Tibial artery (tissue), 4 donors: ENCODE measurements at regions not wholly inside any gene's neighbourhood (a gene's known extent, or its start where the extent isn't known, plus 50 kb on each side); places are given as distances from the start of the nearest gene placed in this dataset.

Source experiments
- DNase-seq, 2 donors: peaks; one replicate each; pipeline ENCODE4 v3.0.0-alpha.2; 2019
- H3K27ac ChIP-seq, 2 donors: fragments of 200-600 bp; sonication (generic) in 1 of 2; 1 replicate in 1 of 2; 2 replicates in 1 of 2; pipeline ENCODE4 v1.5.1; 2018 to 2019; ENCODE audit warnings: mild to moderate bottlenecking in 1 of 2
- H3K27me3 ChIP-seq, 2 donors: fragments of 200-600 bp; sonication (generic) in 1 of 2; one replicate each; pipeline versions ENCODE4 v1.5.1 to v1.6.0; 2016 to 2019
- H3K36me3 ChIP-seq, 3 donors: fragments of 200-600 bp; sonication (generic) in 2 of 3; one replicate each; pipeline ENCODE4 v1.5.1; 2016 to 2019; ENCODE audit warnings: mild to moderate bottlenecking in 2 of 3
- H3K4me1 ChIP-seq, 4 donors: fragments of 200-600 bp; sonication (generic) in 2 of 4; 1 replicate in 3 of 4; 2 replicates in 1 of 4; pipeline ENCODE4 v1.5.1; 2016 to 2019
- H3K4me3 ChIP-seq, 2 donors: fragments of 200-600 bp; sonication (generic) in 1 of 2; 1 replicate in 1 of 2; 2 replicates in 1 of 2; pipeline ENCODE4 v1.5.1; 2018 to 2019; ENCODE audit warnings: mild to moderate bottlenecking in 2 of 2
- H3K9me3 ChIP-seq, 3 donors: fragments of 200-600 bp; sonication (generic) in 1 of 3; one replicate each; pipeline ENCODE4 v1.5.1; 2016 to 2019
- intact Hi-C: fragments of 100-400 bp; cut with DNase I; formaldehyde crosslinking; loops from one replicate; pipeline ENCODE4 v1.15.0; 2023; ENCODE audit warnings: low total_unique reads
- TF ChIP-seq, protein P1 (sequence below), 2 experiments: fragments of 200-600 bp in 1 of 2; fragments of 450-650 bp in 1 of 2; IDR thresholded peaks; one replicate each; pipeline ENCODE4 v1.5.1; 2017 to 2019; ENCODE audit warnings: antibody characterized with exemption in 2 of 2, mild to moderate bottlenecking in 1 of 2, moderate library complexity in 1 of 2

DNA sequence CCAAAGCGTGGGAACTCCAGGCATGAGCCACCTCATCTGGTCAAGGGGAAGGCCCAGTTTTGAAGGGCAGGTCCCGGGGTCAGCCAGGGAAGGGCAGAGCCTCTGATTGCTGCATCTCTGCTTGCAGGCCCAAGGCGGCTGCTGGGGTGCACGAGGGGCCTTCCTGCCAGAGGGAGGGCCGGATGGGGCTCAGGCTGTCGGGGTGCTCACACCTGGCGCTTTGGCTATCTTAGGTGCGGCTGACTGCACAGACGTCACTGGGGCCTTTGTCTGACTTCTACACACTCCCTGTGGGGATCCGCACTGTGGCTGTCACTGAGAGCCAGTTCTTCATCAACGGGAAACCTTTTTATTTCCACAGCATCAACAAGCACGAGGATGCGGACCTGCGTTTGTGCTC lies 68.7 kb downstream of the ZNF727 start:
- Histone ChIP-seq H3K27me3 (no peaks in the 10 kb centered on the region), H3K27ac (no peak overlapping the region), H3K36me3 (no peaks in the 10 kb centered on the region), H3K4me3 (no peak overlapping the region), H3K4me1 (no peaks in the 10 kb centered on the region), H3K9me3 (peaks cover 0 to 15% (median 0%) of the 10 kb centered on the region in 3 donors)
- DNase-seq, result no peak
- intact Hi-C loops, result no loop called here
- TF ChIP-seq, protein P1, sequence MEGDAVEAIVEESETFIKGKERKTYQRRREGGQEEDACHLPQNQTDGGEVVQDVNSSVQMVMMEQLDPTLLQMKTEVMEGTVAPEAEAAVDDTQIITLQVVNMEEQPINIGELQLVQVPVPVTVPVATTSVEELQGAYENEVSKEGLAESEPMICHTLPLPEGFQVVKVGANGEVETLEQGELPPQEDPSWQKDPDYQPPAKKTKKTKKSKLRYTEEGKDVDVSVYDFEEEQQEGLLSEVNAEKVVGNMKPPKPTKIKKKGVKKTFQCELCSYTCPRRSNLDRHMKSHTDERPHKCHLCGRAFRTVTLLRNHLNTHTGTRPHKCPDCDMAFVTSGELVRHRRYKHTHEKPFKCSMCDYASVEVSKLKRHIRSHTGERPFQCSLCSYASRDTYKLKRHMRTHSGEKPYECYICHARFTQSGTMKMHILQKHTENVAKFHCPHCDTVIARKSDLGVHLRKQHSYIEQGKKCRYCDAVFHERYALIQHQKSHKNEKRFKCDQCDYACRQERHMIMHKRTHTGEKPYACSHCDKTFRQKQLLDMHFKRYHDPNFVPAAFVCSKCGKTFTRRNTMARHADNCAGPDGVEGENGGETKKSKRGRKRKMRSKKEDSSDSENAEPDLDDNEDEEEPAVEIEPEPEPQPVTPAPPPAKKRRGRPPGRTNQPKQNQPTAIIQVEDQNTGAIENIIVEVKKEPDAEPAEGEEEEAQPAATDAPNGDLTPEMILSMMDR (IDR thresholded peaks at IDR 0.05), result no peak

DNA sequence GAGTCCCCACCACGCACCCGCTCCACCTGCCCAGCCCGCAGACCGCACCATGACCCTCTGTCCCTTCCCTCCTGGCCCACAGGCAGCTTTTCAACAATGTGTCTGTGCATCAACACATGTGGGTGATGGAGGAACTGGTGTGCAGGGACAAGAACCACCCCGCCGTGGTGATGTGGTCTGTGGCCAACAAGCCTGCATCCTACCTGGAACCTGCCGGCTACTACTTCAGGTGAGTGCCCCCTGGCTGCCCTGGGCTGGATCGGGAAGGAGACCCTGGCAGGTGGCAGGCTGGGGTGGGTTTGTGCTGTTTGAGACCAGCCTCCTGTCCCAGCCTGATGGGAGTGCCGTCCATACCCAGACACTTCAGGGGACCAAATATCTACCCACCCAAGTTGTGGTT lies 69.6 kb downstream of the ZNF727 start:
- TF ChIP-seq, protein P1 (IDR thresholded peaks at IDR 0.05), result no peak
- no peaks in the 10 kb centered on the region for H3K4me1 ChIP-seq
- H3K36me3 ChIP-seq, result peaks cover 0 to 3% (median 0%) of the 10 kb centered on the region in 3 donors
- peaks cover 0 to 15% (median 0%) of the 10 kb centered on the region in 3 donors for H3K9me3 ChIP-seq
- no peak overlapping the region for H3K4me3 ChIP-seq
- DNase-seq, result no peak
- intact Hi-C loops, result no loop called here
- H3K27ac ChIP-seq, result no peak overlapping the region
- H3K27me3 ChIP-seq, result no peaks in the 10 kb centered on the region

DNA sequence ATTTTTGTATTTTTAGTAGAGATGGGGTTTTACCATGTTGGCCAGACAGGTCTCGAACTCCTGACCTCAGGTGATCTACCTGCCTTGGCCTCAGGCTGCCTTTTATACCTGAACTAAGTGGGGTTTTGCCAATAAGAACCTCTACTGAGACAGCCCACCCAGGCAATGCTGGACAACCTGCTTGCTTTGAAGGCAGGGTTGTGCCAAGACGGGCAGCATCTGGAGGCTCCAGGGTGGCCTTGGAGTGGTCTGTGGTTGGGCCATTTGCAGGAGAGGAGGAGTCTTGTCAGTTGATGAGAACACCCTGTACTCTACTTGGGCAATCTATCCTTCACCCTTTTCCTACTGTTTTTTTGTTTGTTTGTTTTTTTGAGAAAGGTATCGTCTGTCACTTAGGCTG lies 75.3 kb upstream of the ZNF735 start:
- no peaks in the 10 kb centered on the region for H3K36me3 ChIP-seq
- TF ChIP-seq, protein P1 (IDR thresholded peaks at IDR 0.05), result no peak
- H3K4me1 ChIP-seq, result no peaks in the 10 kb centered on the region
- intact Hi-C loops, result no loop called here
- H3K27me3 ChIP-seq, result no peaks in the 10 kb centered on the region
- no peak overlapping the region for H3K4me3 ChIP-seq
- no peak overlapping the region for H3K27ac ChIP-seq
- H3K9me3 ChIP-seq, result peaks cover 0 to 20% (median 14%) of the 10 kb centered on the region in 3 donors
- no peak for DNase-seq
